Fibroblast of lung (primary cell): ENCODE measurements at regions not wholly inside any gene's neighbourhood (a gene's known extent, or its start where the extent isn't known, plus 50 kb on each side); places are given as distances from the start of the nearest gene placed in this dataset.

Source experiments
- DNase-seq, 2 donors: peaks; one replicate each; pipeline versions ENCODE4 v3.0.0 to v3.0.0-alpha.2; 2010; ENCODE audit warnings: low read depth in 2 of 2
- H2AFZ ChIP-seq: 2 replicates; pipeline ENCODE4 v1.5.1; 2012; ENCODE audit warnings: low read length, control low read depth, inconsistent platforms
- H3K27ac ChIP-seq: 2 replicates; pipeline ENCODE4 v1.5.1; 2011; ENCODE audit warnings: low read length, control low read depth; ENCODE audit not compliant: insufficient read depth
- H3K27me3 ChIP-seq: 2 replicates; pipeline ENCODE4 v1.5.1; 2011; ENCODE audit warnings: mild to moderate bottlenecking, low read length; ENCODE audit not compliant: control insufficient read depth, insufficient read depth
- H3K36me3 ChIP-seq: 2 replicates; pipeline ENCODE4 v1.5.1; 2011; ENCODE audit warnings: low read length; ENCODE audit not compliant: control insufficient read depth, insufficient read depth
- H3K4me1 ChIP-seq: 2 replicates; pipeline ENCODE4 v1.5.1; 2011; ENCODE audit warnings: low read length; ENCODE audit not compliant: control insufficient read depth, insufficient read depth; ENCODE audit errors: extremely low read depth
- H3K4me2 ChIP-seq: 2 replicates; pipeline ENCODE4 v1.5.1; 2011; ENCODE audit warnings: low read length, control low read depth; ENCODE audit not compliant: insufficient read depth; ENCODE audit errors: extremely low read depth
- H3K4me3 ChIP-seq, 4 experiments: fragments of 200-600 bp in 1 of 4; sonication (generic) in 1 of 4; replicated peaks in 1 of 4; 2 replicates each; pipeline ENCODE4 v1.5.1; 2011 to 2016; ENCODE audit warnings: low read length in 4 of 4, low read depth in 3 of 4, mild to moderate bottlenecking in 3 of 4, control low read depth in 2 of 4, inconsistent platforms in 1 of 4, mixed read lengths in 1 of 4; ENCODE audit not compliant: insufficient read depth in 1 of 4; ENCODE audit errors: control extremely low read depth in 1 of 4
- H3K79me2 ChIP-seq: 2 replicates; pipeline ENCODE4 v1.5.1; 2012; ENCODE audit warnings: mild to moderate bottlenecking, low read length, inconsistent platforms; ENCODE audit not compliant: control insufficient read depth, insufficient read depth
- H3K9ac ChIP-seq: 2 replicates; pipeline ENCODE4 v1.5.1; 2011; ENCODE audit warnings: mild to moderate bottlenecking, low read length, control low read depth; ENCODE audit not compliant: insufficient read depth
- H3K9me3 ChIP-seq: 2 replicates; pipeline ENCODE4 v1.5.1; 2012; ENCODE audit warnings: low read depth, low read length; ENCODE audit not compliant: control insufficient read depth, insufficient read depth
- H4K20me1 ChIP-seq: 2 replicates; pipeline ENCODE4 v1.5.1; 2011; ENCODE audit warnings: low read length; ENCODE audit not compliant: control insufficient read depth, insufficient read depth; ENCODE audit errors: extremely low read depth
- EZH2 ChIP-seq: IDR thresholded peaks from 2 replicates; pipeline ENCODE4 v1.5.1; 2012; ENCODE audit warnings: low read length, control low read depth, mild to moderate bottlenecking; ENCODE audit errors: missing control alignments
- TF ChIP-seq, protein P1 (sequence below), 2 donors: IDR thresholded peaks in 1 of 2; conservative IDR thresholded peaks in 1 of 2; 1 replicate in 1 of 2; 2 replicates in 1 of 2; pipeline ENCODE4 v1.5.1; 2011 to 2012; ENCODE audit warnings: low read length in 2 of 2, control low read depth in 1 of 2, inconsistent platforms in 1 of 2, low read depth in 1 of 2, mild to moderate bottlenecking in 1 of 2

DNA sequence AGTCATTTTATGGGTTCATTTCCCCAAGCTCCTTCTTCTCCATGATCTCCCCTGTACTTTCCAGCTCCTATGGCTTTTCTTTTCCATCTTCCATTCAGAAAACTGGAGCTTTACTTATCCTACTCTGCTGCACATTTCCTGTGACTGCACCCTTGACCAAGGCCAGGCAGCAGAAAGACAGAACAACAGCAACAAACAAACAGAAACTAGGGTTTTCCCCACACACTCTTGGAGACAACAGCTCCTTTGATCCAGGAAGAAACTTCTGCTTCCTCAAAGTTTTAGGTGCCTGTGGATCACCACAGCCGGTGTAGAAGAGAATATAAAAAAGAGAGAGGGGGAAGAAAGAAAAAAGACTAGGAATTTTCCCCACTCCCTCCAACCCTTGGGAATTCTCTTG, 342.3 kb upstream of the CFAP20DC start:
- no peaks in the 10 kb centered on the region for H3K9me3 ChIP-seq
- H3K4me1 ChIP-seq: no peaks in the 10 kb centered on the region
- H2AFZ ChIP-seq: no peak overlapping the region
- H4K20me1 ChIP-seq: peaks cover 2% of the 10 kb centered on the region
- H3K4me3 ChIP-seq: no peak overlapping the region
- no peaks in the 10 kb centered on the region for H3K27me3 ChIP-seq
- no peak for DNase-seq
- H3K36me3 ChIP-seq: no peaks in the 10 kb centered on the region
- no peak overlapping the region for H3K27ac ChIP-seq
- no peak overlapping the region for H3K4me2 ChIP-seq
- no peaks in the 10 kb centered on the region for H3K79me2 ChIP-seq
- H3K9ac ChIP-seq: no peak overlapping the region
- no peak for TF ChIP-seq EZH2
- TF ChIP-seq, protein P1, sequence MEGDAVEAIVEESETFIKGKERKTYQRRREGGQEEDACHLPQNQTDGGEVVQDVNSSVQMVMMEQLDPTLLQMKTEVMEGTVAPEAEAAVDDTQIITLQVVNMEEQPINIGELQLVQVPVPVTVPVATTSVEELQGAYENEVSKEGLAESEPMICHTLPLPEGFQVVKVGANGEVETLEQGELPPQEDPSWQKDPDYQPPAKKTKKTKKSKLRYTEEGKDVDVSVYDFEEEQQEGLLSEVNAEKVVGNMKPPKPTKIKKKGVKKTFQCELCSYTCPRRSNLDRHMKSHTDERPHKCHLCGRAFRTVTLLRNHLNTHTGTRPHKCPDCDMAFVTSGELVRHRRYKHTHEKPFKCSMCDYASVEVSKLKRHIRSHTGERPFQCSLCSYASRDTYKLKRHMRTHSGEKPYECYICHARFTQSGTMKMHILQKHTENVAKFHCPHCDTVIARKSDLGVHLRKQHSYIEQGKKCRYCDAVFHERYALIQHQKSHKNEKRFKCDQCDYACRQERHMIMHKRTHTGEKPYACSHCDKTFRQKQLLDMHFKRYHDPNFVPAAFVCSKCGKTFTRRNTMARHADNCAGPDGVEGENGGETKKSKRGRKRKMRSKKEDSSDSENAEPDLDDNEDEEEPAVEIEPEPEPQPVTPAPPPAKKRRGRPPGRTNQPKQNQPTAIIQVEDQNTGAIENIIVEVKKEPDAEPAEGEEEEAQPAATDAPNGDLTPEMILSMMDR (conservative IDR thresholded peaks at IDR 0.05 in 1 of 2, IDR thresholded peaks at IDR 0.05 in 1 of 2; ENCODE audit: low read depth in 1 of 2, low read length in 2 of 2): no peak

DNA sequence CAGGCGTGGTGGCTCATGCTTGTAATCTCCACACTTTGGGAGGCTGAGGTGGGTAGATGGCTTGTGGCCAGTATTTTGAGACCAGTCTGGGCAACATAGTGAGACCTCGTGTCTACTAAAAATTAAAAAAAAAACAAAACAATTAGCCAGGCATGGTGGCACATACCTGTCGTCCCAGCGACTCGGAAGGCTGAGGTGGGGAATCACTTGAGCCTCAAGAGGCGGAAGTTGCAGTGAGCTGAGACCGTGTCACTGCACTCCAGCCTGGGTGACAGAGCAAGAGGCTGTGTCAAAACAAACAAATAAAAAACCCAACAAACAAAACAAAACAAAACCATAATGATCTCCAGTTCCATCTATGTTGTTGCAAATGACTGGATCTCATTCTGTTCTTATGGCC, 341.3 kb upstream of the CFAP20DC start:
- Histone ChIP-seq H3K9me3 (no peaks in the 10 kb centered on the region), H3K36me3 (no peaks in the 10 kb centered on the region), H3K27ac (no peak overlapping the region), H3K9ac (no peak overlapping the region), H2AFZ (no peak overlapping the region), H3K4me2 (no peak overlapping the region), H4K20me1 (peaks cover 2% of the 10 kb centered on the region), H3K4me1 (no peaks in the 10 kb centered on the region), H3K4me3 (no peak overlapping the region), H3K27me3 (no peaks in the 10 kb centered on the region), H3K79me2 (no peaks in the 10 kb centered on the region)
- DNase-seq: no peak
- TF ChIP-seq, protein P1 (conservative IDR thresholded peaks at IDR 0.05 in 1 of 2, IDR thresholded peaks at IDR 0.05 in 1 of 2; ENCODE audit: low read depth in 1 of 2, low read length in 2 of 2): no peak
- no peak for TF ChIP-seq EZH2

DNA sequence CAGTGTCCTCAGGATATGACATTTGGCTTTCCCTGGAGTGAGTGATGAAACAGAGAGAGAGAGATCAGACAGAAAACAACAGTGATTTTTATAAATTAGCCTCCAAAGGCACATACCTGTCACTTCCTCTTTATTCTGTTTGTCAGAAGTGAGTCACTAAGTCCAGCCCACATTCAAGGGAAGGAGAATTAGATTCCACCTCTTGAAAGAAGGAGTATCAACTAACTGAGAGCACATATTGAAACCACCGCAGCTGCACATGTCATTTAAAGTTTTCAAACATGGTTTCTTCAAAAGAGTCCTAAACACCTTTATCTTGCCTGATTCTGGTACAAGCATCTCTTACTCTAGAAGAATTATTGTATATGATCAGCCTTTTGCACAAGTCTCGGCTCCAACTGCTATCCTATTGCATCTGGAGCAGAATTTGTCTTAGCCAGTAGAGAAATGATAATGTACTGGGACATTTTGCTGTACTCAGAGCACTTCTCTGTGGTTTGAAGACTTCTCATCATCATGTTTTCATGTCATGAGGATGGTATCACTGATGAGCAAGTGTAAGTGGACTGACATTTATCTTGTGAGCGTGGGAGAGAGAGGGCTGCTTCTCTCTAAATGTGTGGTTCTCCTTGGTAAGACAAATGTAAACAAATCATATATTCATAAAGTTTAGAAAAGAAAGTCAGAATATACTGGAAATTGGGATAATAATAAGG, 338.9 kb upstream of the CFAP20DC start:
- no peaks in the 10 kb centered on the region for H3K27me3 ChIP-seq
- H3K27ac ChIP-seq: no peak overlapping the region
- no peaks in the 10 kb centered on the region for H3K9me3 ChIP-seq
- no peak overlapping the region for H3K4me2 ChIP-seq
- no peak overlapping the region for H3K9ac ChIP-seq
- H3K79me2 ChIP-seq: no peaks in the 10 kb centered on the region
- H3K4me3 ChIP-seq: no peak overlapping the region
- peaks cover 2% of the 10 kb centered on the region for H4K20me1 ChIP-seq
- H2AFZ ChIP-seq: no peak overlapping the region
- no peaks in the 10 kb centered on the region for H3K4me1 ChIP-seq
- TF ChIP-seq, protein P1 (conservative IDR thresholded peaks at IDR 0.05 in 1 of 2, IDR thresholded peaks at IDR 0.05 in 1 of 2; ENCODE audit: low read depth in 1 of 2, low read length in 2 of 2): no peak
- no peak for TF ChIP-seq EZH2
- peak in 1 of 2 donors; percentile 30 for DNase-seq
- H3K36me3 ChIP-seq: no peaks in the 10 kb centered on the region
